NCI-H510A (cell line): ENCODE measurements at regions not wholly inside any gene's neighbourhood (a gene's known extent, or its start where the extent isn't known, plus 50 kb on each side); places are given as distances from the start of the nearest gene placed in this dataset.

Source experiments
- DNase-seq: peaks from one replicate; lab custom pipeline; 2025; lab: John Stamatoyannopoulos, UW

GRCh38 chr4:15340332-15340731, 87.5 kb upstream of the C1QTNF7 start:
- no peak for DNase-seq

- DNase-seq = no peak
Measured at GRCh38 chr4:15340902-15341732, 86.7 kb upstream of the C1QTNF7 start.

- DNase-seq = no peak
Measured at GRCh38 chr4:15341733-15342300, 86.0 kb upstream of the C1QTNF7 start.

- no peak for DNase-seq
Measured at GRCh38 chr4:15343000-15343399, 84.8 kb upstream of the C1QTNF7 start.

GRCh38 chr4:15343581-15343980, 84.3 kb upstream of the C1QTNF7 start:
- no peak for DNase-seq

GRCh38 chr4:15344041-15344440, 83.8 kb upstream of the C1QTNF7 start:
- DNase-seq = no peak

GRCh38 chr4:15345134-15345533, 82.7 kb upstream of the C1QTNF7 start:
- no peak for DNase-seq

- no peak for DNase-seq
Measured at GRCh38 chr4:15348236-15348635, 79.6 kb upstream of the C1QTNF7 start.

- no peak for DNase-seq
Measured at GRCh38 chr4:15348695-15349094, 79.1 kb upstream of the C1QTNF7 start.

- DNase-seq = no peak
Measured at GRCh38 chr4:15349531-15349935, 78.3 kb upstream of the C1QTNF7 start.

GRCh38 chr4:15349965-15350364, 77.9 kb upstream of the C1QTNF7 start:
- no peak for DNase-seq

GRCh38 chr4:15352524-15352923, 75.3 kb upstream of the C1QTNF7 start:
- DNase-seq = no peak

GRCh38 chr4:15353207-15353606, 74.6 kb upstream of the C1QTNF7 start:
- DNase-seq = no peak

- no peak for DNase-seq
Measured at GRCh38 chr4:15354371-15355297, 73.2 kb upstream of the C1QTNF7 start.

- no peak for DNase-seq
Measured at GRCh38 chr4:15361529-15361928, 66.3 kb upstream of the C1QTNF7 start.

- no peak for DNase-seq
Measured at GRCh38 chr4:15362541-15362940, 65.3 kb upstream of the C1QTNF7 start.

- no peak for DNase-seq
Measured at GRCh38 chr4:15364183-15364582, 63.6 kb upstream of the C1QTNF7 start.

- no peak for DNase-seq
Measured at GRCh38 chr4:15365641-15366040, 62.2 kb upstream of the C1QTNF7 start.

- DNase-seq = no peak
Measured at GRCh38 chr4:15366721-15367120, 61.1 kb upstream of the C1QTNF7 start.

GRCh38 chr4:15368856-15369255, 59.0 kb upstream of the C1QTNF7 start:
- no peak for DNase-seq

- DNase-seq = no peak
Measured at GRCh38 chr4:15370296-15370695, 57.5 kb upstream of the C1QTNF7 start.

GRCh38 chr4:15373363-15373762, 54.5 kb upstream of the C1QTNF7 start:
- DNase-seq = no peak

GRCh38 chr4:15374656-15375055, 53.2 kb upstream of the C1QTNF7 start:
- DNase-seq = no peak
